D721Med (cell line): ENCODE measurements at regions not wholly inside any gene's neighbourhood (a gene's known extent, or its start where the extent isn't known, plus 50 kb on each side); places are given as distances from the start of the nearest gene placed in this dataset.

Source experiments
- DNase-seq: peaks from one replicate; pipeline ENCODE4 v3.0.0; 2011; ENCODE audit warnings: low spot score; ENCODE audit not compliant: insufficient read length
- FAIRE-seq: peaks from 2 replicates; lab custom pipeline; 2011; peaks lifted over from hg19 to GRCh38; lab: Jason Lieb, UNC
- CTCF ChIP-seq: IDR thresholded peaks from 2 replicates; pipeline ENCODE4 v1.5.1; 2012; ENCODE audit warnings: mild to moderate bottlenecking, control low read depth; ENCODE audit not compliant: insufficient read depth; ENCODE audit errors: missing control alignments

- DNase-seq (no peak), FAIRE-seq (no peak)
- TF ChIP-seq CTCF, result no peak
These were observed 700.1 kb downstream of the MED13L start for GRCh38 chr12:115577401-115577800.

- DNase-seq (no peak), FAIRE-seq (no peak)
- no peak for TF ChIP-seq CTCF
These were observed 702.7 kb downstream of the MED13L start for GRCh38 chr12:115574826-115575225.

GRCh38 chr12:115572440-115572839 is 705.1 kb downstream of the MED13L start:
- no peak for FAIRE-seq
- DNase-seq, result no peak
- no peak for TF ChIP-seq CTCF

- DNase-seq (no peak), FAIRE-seq (no peak)
- TF ChIP-seq CTCF, result no peak
These were observed 706.0 kb downstream of the MED13L start for GRCh38 chr12:115571446-115571845.

GRCh38 chr12:115571027-115571426 is 706.5 kb downstream of the MED13L start:
- DNase-seq (no peak), FAIRE-seq (no peak)
- TF ChIP-seq CTCF, result no peak

GRCh38 chr12:115570069-115570777 is 707.3 kb downstream of the MED13L start:
- TF ChIP-seq CTCF, result no peak
- DNase-seq, result no peak
- no peak for FAIRE-seq

GRCh38 chr12:115569345-115570068 is 708.0 kb downstream of the MED13L start:
- DNase-seq, result no peak
- TF ChIP-seq CTCF, result peak; percentile 3
- no peak for FAIRE-seq
